GM19452 (cell line): ENCODE measurements at regions not wholly inside any gene's neighbourhood (a gene's known extent, or its start where the extent isn't known, plus 50 kb on each side); places are given as distances from the start of the nearest gene placed in this dataset.

ENCODE experiments used
- ATAC-seq: cut with Tn5 transposase; IDR thresholded peaks from one replicate; pipeline ENCODE4 v1.9.1; 2021; ENCODE audit not compliant: unreplicated experiment

GRCh38 chr15:77688693-77689092, 56.0 kb upstream of the LINGO1 start:
- ATAC-seq = no peak

GRCh38 chr15:77688266-77688665, 55.6 kb upstream of the LINGO1 start:
- ATAC-seq = no peak

GRCh38 chr15:77685082-77685815, 52.5 kb upstream of the LINGO1 start:
- ATAC-seq = no peak

GRCh38 chr15:77684341-77685081, 51.8 kb upstream of the LINGO1 start:
- no peak for ATAC-seq

- no peak for ATAC-seq
These were observed 49.9 kb upstream of the LINGO1 start for GRCh38 chr15:77682564-77682963.
